ENCODE measurements at regions not wholly inside any gene's neighbourhood (a gene's known extent, or its start where the extent isn't known, plus 50 kb on each side); places are given as distances from the start of the nearest gene placed in this dataset.
"Not testable (repeated sequence)": the region's sequence is repeated elsewhere in the genome, so short reads cannot be mapped to it uniquely, and the experiment has no call there.

DNA sequence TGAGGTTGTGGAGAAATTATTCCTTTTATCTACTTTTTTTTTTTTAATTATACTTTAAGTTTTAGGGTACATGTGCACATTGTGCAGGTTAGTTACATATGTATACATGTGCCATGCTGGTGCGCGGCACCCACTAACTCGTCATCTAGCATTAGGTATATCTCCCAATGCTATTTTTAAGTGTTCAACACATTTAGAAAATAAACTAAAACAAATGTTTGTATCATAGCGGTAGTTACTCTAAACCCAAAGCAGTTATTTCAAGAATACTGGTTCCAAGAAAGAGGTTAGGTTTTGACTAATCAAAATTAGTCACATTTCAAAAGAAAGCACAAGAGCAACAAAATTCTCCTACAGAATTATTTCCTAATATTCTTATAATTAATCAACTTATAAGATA, 119.5 kb upstream of the SEM1 start:
- not testable (repeated sequence) for DNase-seq

DNA sequence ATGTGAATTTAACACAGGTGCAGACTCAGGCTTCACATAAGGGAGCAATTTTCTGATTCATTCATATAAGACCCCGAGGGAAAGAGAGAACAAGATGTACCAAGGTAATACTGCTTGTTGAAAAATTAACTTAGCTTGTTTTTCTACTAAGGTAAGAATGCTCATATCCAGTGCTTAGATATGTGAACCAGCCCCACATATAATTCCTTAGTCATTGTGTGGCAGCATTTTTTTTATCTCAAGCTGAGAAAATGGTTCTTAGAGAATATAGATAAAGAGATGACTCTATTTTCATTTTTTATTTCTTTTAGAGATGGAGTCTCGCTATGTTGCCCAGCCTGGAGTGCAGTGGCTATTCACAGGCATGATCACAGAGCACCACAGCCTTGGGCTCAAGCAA, 121.8 kb upstream of the SEM1 start:
- DNase-seq = no peak

GRCh38 chr7:96832092-96832662, 122.5 kb upstream of the SEM1 start:
- no peak for DNase-seq

DNA sequence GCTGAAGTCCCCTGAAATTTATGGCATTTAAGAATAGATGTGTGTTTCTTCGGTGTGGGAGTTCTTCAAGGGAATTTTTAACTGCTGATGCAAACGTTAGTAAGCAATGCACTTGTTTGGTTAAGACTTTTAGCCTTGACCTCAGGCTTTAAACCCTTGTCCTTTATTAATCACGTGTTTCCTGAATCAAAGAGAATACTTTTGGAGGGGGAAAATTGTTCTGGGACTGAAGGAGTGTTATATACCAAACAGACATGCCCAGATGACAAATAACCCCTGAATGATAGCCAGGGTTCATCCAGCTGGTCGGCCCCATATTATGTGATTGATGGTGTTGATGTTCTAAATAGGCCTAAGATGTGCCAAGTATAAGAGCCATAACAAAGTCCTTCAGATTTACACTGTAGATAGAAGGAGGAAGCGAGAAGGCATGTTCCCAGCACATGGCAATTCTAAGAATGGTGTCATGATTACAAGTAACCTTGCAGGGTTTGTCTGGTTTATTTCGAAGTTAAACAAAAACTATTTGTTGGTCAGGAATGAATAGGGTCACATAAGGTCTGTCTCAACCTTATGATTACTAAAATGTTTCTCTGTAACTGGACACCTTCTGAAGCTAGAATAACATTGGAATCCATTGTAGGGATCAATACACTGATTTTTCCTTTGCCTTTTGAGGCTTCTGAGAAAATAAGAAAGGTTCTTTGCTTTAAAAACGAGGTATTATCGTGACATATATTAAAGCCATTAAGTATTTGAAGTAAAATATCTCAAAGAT, 124.2 kb upstream of the SEM1 start:
- DNase-seq = no peak

GRCh38 chr7:96836456-96836855, 126.8 kb upstream of the SEM1 start:
- DNase-seq = no peak

GRCh38 chr7:96837593-96837992, 127.9 kb upstream of the SEM1 start:
- no peak for DNase-seq

- DNase-seq = no peak
These were observed 128.8 kb upstream of the SEM1 start for GRCh38 chr7:96838481-96838880.

DNA sequence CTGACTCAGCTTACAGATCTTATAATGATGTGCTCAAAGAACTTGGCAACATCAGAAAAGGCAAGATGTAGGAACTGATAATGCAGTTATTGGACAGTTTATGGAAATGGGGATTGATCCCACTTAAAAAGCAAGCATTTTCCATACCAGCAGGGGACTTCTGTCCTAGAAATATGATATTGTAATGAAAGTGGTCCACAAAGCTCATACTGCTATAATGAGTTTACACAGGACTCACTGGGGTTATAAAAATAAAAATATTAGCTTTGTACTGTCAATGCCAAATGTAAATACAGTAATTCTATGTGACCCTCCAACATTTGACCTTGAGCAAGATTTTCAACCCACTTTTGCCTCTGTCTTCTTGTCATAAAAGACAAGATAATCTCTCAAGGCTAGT, 145.5 kb upstream of the SEM1 start:
- DNase-seq = no peak

GRCh38 chr7:96855691-96856090, 146.0 kb upstream of the SEM1 start:
- DNase-seq = no peak

GRCh38 chr7:96869538-96869937, 135.8 kb upstream of the DLX6 start:
- no peak for DNase-seq

DNA sequence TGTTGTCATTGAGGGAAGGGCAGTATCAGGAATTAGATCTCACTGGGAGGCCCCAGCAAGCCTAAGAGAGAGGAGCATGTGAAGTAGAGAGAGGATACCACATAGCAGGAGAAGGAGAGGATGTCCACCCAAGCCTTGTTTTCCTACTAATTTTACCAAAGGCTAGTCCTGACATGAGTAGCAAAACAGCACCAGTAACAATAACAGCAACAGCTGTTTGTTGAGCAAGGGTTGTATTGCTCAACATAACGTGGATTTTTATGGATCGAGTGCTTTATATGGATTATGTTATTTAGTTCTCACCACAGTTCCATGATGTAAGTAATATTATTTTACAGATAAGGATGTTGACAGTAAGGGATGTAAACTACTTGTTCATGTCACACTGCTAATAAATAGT, 135.2 kb upstream of the DLX6 start:
- no peak for DNase-seq

GRCh38 chr7:96870934-96871333, 134.4 kb upstream of the DLX6 start:
- no peak for DNase-seq

GRCh38 chr7:96887426-96887825, 117.9 kb upstream of the DLX6 start:
- no peak for DNase-seq

- no peak for DNase-seq
These were observed 106.2 kb upstream of the DLX6 start for GRCh38 chr7:96899108-96899507.

DNA sequence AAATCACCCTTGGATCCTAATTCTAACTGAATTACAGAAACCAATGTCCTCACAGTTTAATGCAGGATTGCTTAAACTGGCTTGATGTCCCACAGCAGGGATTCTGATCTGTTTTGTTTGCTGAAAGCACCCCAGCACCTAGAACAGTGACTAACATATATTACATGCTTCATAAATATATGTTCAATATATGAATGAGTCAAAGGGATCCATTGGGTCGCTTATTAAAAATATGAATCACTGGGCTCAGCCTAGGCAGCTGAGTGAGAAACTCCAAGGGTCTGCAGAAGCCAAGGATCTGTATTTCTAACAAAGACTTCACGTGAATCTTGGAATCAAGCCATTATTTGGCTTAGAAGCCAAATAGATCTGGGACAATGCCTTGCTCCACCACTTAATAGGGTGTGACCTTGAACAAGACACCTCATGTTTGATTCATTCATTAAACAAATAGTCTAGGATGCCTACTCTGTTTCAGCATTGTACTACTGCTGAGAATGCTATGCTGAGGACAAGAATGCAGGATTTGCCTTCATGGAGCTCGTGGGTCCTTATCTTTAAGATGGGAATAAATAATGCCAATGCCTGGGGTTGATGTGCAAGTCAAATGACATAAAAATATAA, 103.4 kb upstream of the DLX6 start:
- no peak for DNase-seq

- DNase-seq = no peak
These were observed 101.4 kb upstream of the DLX6 start for GRCh38 chr7:96903906-96904305.

- no peak for DNase-seq
These were observed 94.9 kb upstream of the DLX6 start for GRCh38 chr7:96910486-96910885.

DNA sequence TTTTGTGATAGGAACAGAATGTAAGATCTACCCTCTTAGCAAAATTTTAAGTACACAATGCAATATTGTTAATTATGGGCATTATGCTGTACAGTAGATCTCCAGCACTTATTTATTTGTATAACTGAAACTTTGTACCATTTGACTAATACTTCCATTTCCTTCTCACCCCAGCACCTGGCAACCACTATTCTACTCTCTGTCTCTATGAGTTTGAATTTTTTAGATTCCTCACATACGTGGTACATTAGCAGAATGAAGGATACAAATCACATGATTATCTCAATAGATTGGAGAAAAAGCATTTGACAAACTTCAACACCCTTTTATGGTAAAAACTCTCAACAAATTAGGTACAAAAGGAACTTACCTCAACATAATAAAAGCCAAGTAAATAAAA, 90.3 kb upstream of the DLX6 start:
- DNase-seq = no peak

GRCh38 chr7:96920064-96920463, 85.3 kb upstream of the DLX6 start:
- no peak for DNase-seq

DNA sequence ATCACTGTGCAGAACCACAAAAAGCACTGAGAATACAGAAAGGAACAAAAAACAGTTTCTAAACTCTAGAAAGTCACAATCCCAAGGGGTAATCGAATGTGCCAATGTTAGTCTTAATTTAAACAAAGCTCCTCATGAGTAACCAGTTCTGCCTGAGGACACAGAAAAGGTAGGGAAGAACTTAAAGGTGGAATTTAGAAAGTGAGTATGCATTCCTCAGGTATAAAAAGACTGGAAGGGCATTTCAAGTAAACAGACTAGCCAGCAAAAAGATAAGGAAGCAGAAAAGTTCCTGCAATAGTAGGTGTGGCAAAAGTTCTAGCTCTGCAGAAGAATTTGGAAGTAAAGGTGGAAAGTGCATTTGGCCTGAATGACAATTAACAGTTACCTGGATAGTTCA, 84.6 kb upstream of the DLX6 start:
- no peak for DNase-seq

DNA sequence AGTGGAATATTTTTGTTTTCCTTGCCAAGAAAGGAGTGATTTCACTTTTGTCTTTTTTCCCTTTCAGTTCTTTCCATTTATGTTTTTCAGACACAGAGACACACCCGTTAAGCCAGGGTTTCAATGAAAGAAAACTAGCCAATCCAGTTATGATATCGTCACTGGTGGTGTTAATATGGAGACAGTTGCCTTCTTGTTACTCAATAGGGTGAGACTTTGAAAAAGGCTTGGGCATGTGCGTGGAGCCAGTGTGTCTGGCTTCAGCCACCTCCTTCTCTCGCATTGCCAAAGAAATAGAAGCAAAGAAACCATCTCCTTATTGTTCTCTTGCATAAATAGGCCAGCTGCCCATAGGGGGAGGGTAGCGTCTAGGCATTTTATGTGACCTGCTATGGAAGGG, 84.1 kb upstream of the DLX6 start:
- no peak for DNase-seq

DNA sequence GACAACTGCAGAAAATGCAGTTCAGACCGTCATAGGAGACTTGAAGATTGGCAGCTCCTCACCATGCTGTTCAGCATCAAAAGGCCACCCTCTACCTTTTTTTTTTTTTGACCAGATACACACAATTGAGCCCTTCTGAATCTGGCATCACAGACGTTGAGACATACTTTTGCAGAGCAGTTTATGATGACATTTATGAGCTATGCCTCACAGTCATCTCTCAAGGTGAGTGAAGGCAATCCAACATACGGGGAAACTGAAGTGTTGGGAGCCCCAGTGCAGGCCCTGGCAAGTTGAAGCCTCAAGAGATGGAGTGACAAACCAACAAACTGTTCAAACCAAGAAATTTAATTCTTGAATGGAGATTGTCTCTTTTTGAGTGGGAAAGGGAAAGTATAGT, 83.6 kb upstream of the DLX6 start:
- no peak for DNase-seq

DNA sequence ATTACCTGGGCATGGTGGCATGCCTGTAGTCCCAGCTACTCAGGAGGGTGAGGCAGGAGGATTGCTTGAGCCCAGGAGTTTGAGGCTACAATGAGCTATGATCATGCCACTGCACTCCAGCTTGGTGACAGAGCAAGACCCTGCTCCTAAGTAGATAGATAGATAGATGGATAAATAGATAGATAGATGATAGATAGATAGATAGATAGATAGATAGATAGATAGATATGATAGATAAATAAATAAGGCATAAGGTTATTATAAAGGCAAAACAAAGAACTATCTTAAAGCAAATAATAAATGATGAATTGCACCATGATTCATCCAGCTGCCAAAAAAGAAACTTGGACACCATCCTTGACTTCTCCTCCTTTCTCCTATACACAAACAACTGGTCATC, 82.0 kb upstream of the DLX6 start:
- DNase-seq = not testable (repeated sequence)

DNA sequence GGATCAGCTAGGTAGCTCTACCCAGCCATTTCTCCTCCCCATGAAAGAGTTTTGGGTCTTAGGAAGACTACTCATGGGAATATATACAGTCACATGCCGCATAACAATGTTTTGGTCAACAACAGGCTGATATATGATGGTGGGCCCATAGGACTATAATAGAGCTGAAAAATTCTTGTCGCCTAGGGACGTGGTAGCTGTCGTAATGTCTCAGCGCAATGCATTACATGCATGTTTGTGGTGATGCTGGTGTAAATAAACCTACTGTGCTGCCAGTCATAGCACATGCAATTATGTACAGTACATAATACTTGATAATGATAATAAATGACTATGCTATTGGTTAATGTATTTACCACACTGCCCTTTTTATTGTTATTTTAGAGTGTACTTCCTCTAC, 78.2 kb upstream of the DLX6 start:
- DNase-seq = no peak

DNA sequence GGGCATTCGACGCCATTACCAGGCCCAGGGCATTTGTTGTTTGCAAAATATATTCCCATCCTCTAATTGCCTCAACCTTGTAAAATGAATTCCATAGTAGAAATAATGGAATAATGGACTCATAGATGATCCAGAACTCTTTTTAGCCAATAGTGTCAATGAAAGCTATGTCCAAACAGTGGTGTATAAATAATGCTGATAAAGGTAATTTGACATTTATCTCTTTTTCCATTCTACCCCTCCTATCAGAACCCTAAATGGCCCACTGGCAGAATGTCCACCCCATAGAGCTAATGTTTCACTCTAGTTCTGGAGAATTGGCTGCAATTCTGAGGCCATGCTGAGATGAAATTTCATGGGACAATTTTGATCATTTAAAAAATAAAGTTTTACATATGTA, 76.4 kb upstream of the DLX6 start:
- no peak for DNase-seq
